Kidney (tissue), 13 donors: ENCODE measurements at regions not wholly inside any gene's neighbourhood (a gene's known extent, or its start where the extent isn't known, plus 50 kb on each side); places are given as distances from the start of the nearest gene placed in this dataset.

ENCODE experiments used
- DNase-seq, 5 donors: peaks; one replicate each; pipeline ENCODE4 v3.0.0-alpha.2; 2013 to 2020
- FAIRE-seq: peaks from 2 replicates; lab custom pipeline; 2012; peaks lifted over from hg19 to GRCh38; lab: Jason Lieb, UNC
- H3K27ac ChIP-seq, 2 donors: one replicate each; pipeline ENCODE4 v1.7.0; 2013; ENCODE audit warnings: low read depth in 2 of 2, low read length in 2 of 2, inconsistent platforms in 1 of 2
- H3K27me3 ChIP-seq: one replicate; pipeline ENCODE4 v1.7.1; 2013; ENCODE audit warnings: low read length, inconsistent platforms; ENCODE audit not compliant: control insufficient read depth, insufficient read depth
- H3K36me3 ChIP-seq, 3 donors: one replicate each; pipeline versions ENCODE4 v1.7.0 to v1.7.1; 2013; ENCODE audit warnings: low read length in 3 of 3, control low read depth in 1 of 3, inconsistent platforms in 1 of 3; ENCODE audit not compliant: insufficient read depth in 3 of 3, control insufficient read depth in 2 of 3
- H3K4me1 ChIP-seq, 3 donors: one replicate each; pipeline versions ENCODE4 v1.7.0 to v1.7.1; 2013; ENCODE audit warnings: low read length in 3 of 3, inconsistent platforms in 1 of 3, low read depth in 1 of 3; ENCODE audit not compliant: control insufficient read depth in 2 of 3, insufficient read depth in 2 of 3
- H3K4me3 ChIP-seq, 3 donors: one replicate each; pipeline versions ENCODE4 v1.7.0 to v1.8.1; 2013; ENCODE audit warnings: low read length in 3 of 3, control low read depth in 1 of 3, inconsistent platforms in 1 of 3
- H3K9ac ChIP-seq, 3 donors: one replicate each; pipeline versions ENCODE4 v1.7.0 to v1.7.1; 2013; ENCODE audit warnings: low read length in 3 of 3, control low read depth in 1 of 3, inconsistent platforms in 1 of 3
- H3K9me3 ChIP-seq, 3 donors: one replicate each; pipeline versions ENCODE4 v1.7.0 to v1.7.1; 2013; ENCODE audit warnings: low read length in 3 of 3, control low read depth in 1 of 3, inconsistent platforms in 1 of 3; ENCODE audit not compliant: control insufficient read depth in 2 of 3, insufficient read depth in 1 of 3
- CTCF ChIP-seq: IDR thresholded peaks from 3 replicates; pipeline ENCODE4 v1.5.1; 2012; ENCODE audit warnings: mild to moderate bottlenecking, moderate library complexity, borderline replicate concordance; ENCODE audit not compliant: insufficient read depth; ENCODE audit errors: extremely low read depth
- intact Hi-C: fragments of 100-400 bp; cut with DNase I; formaldehyde crosslinking; loops from one replicate; pipeline ENCODE4 v1.11.1; 2022
- donor health status: control.
- donor health status: control.
- donor health status: control.
- donor health status: control.
- donor health status: control.
- donor health status: DM: yes; HTN: yes; CAD: no.
- donor health status: Normal renal cell carcinoma (clear cell type).

DNA sequence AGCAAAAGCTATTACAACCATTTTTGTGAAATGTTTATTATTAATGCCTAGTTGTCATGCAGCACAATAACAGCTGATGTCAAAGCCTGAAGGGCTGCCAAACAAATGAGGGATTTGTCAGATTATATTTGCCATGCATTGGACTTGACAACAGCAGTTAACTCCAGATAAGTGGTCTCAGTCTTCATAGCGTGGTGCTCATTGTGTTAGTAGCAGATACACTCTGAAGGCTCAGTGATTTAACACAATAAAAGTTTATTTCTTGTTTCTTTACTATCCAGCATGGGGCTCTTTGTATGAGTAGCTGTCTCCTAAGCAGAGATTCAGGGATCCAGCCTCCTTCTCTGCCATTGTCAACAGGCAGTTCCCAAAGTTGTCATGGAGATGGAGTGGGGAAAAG lies 76.0 kb upstream of the PTGFRN start:
- Histone ChIP-seq H3K27ac (no peak overlapping the region), H3K36me3 (no peaks in the 10 kb centered on the region), H3K4me3 (no peak overlapping the region), H3K4me1 (no peaks in the 10 kb centered on the region), H3K27me3 (no peaks in the 10 kb centered on the region), H3K9ac (no peak overlapping the region), H3K9me3 (no peaks in the 10 kb centered on the region)
- no peak for TF ChIP-seq CTCF
- DNase-seq (no peak), FAIRE-seq (no peak)
- intact Hi-C loops = no loop called here

- Histone ChIP-seq H3K9ac (no peak overlapping the region), H3K4me1 (no peaks in the 10 kb centered on the region), H3K36me3 (no peaks in the 10 kb centered on the region), H3K27ac (no peak overlapping the region), H3K4me3 (no peak overlapping the region), H3K27me3 (no peaks in the 10 kb centered on the region), H3K9me3 (no peaks in the 10 kb centered on the region)
- intact Hi-C loops = no loop called here
- FAIRE-seq (no peak), DNase-seq (no peak)
- no peak for TF ChIP-seq CTCF
These were observed 75.1 kb upstream of the PTGFRN start for GRCh38 chr1:116834595-116834994.

DNA sequence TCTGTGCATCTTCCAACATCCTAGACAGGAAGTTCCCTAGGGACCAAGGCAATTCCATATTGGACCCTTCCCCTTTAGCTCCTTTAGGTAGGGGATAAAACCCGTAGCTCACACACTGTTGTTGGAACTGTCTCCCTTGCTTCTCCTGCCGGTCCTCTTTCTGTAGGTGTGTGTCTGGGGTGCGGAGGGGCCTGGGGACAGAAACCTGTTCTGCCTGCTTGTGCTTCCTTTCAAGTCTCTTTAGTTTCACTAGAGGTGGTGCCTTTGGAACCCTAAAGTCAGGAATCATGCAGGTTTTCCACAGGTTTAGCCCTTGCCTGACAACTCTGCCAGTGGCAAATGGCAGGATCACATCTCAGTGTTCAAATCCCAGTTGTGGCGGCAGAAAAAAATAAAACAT lies 74.6 kb upstream of the PTGFRN start:
- Histone ChIP-seq H3K9ac (no peak overlapping the region), H3K27ac (no peak overlapping the region), H3K4me3 (no peak overlapping the region), H3K27me3 (no peaks in the 10 kb centered on the region), H3K4me1 (no peaks in the 10 kb centered on the region), H3K36me3 (no peaks in the 10 kb centered on the region), H3K9me3 (no peaks in the 10 kb centered on the region)
- DNase-seq = no peak
- intact Hi-C loops = no loop called here
- no peak for FAIRE-seq
- TF ChIP-seq CTCF = no peak

DNA sequence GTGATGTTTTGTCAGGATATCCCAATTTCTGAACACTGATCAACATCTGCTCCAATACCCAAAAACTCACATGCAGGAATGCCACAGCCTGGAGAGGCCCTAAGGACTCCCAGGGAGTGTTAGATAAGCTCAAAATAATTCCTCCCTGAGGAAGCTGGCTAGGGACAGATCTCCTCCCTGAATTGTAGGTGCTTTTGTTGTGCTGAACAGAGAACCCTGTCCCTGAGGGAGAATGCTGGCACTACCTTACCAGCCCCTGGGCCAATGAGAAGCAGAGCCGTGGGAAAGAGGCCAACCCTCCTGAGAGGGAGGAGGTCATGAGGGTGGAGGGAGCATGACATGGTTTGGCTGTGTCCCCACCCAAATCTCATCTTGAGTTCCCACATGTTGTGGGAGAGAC lies 73.6 kb upstream of the PTGFRN start:
- Histone ChIP-seq H3K36me3 (no peaks in the 10 kb centered on the region), H3K9ac (no peak overlapping the region), H3K27ac (no peak overlapping the region), H3K4me1 (no peaks in the 10 kb centered on the region), H3K4me3 (no peak overlapping the region), H3K9me3 (no peaks in the 10 kb centered on the region), H3K27me3 (no peaks in the 10 kb centered on the region)
- TF ChIP-seq CTCF = no peak
- FAIRE-seq (no peak), DNase-seq (no peak)
- intact Hi-C loops = no loop called here
